Aorta (tissue), 5 donors: ENCODE measurements at regions not wholly inside any gene's neighbourhood (a gene's known extent, or its start where the extent isn't known, plus 50 kb on each side); places are given as distances from the start of the nearest gene placed in this dataset.
"Not testable (repeated sequence)": the region's sequence is repeated elsewhere in the genome, so short reads cannot be mapped to it uniquely, and the experiment has no call there.

Experiments used
- ATAC-seq: fragments of 200-7000 bp; cut with Tn5 transposase; one replicate; pipeline ENCODE4 v1.9.1; 2022; ENCODE audit warnings: moderate library complexity; ENCODE audit not compliant: low FRiP score
- DNase-seq, 2 donors: peaks; one replicate each; pipeline ENCODE4 v3.0.0-alpha.2; 2020
- H3K27ac ChIP-seq, 2 donors: one replicate each; pipeline ENCODE4 v1.5.1; 2013; ENCODE audit warnings: low read length in 2 of 2, mild to moderate bottlenecking in 2 of 2, moderate library complexity in 2 of 2, control low read depth in 1 of 2, inconsistent platforms in 1 of 2, low read depth in 1 of 2
- H3K27me3 ChIP-seq, 2 donors: one replicate each; pipeline ENCODE4 v1.6.1; 2013; ENCODE audit warnings: control low read depth in 1 of 2, low read length in 1 of 2, mild to moderate bottlenecking in 1 of 2, moderate library complexity in 1 of 2; ENCODE audit not compliant: insufficient read depth in 2 of 2, control insufficient read depth in 1 of 2
- H3K36me3 ChIP-seq, 2 donors: one replicate each; pipeline ENCODE4 v1.6.1; 2013; ENCODE audit warnings: control low read depth in 1 of 2, low read length in 1 of 2, mild to moderate bottlenecking in 1 of 2; ENCODE audit not compliant: insufficient read depth in 2 of 2, control insufficient read depth in 1 of 2
- H3K4me1 ChIP-seq, 2 donors: one replicate each; pipeline ENCODE4 v1.6.1; 2013; ENCODE audit warnings: low read length in 2 of 2, control low read depth in 1 of 2, mild to moderate bottlenecking in 1 of 2, moderate library complexity in 1 of 2; ENCODE audit not compliant: insufficient read depth in 2 of 2, control insufficient read depth in 1 of 2
- H3K4me3 ChIP-seq, 2 donors: one replicate each; pipeline ENCODE4 v1.5.1; 2013; ENCODE audit warnings: low read length in 2 of 2, control low read depth in 1 of 2, mild to moderate bottlenecking in 1 of 2
- H3K9me3 ChIP-seq: one replicate; pipeline ENCODE4 v1.6.1; 2013; ENCODE audit warnings: mild to moderate bottlenecking, low read length; ENCODE audit not compliant: control insufficient read depth
- WGBS, 2 donors: extraction: QIAGEN DNeasy Blood & Tissue Kit; methylation state at CpG; one replicate each; pipeline ENCODE4 v1.1.7; 2013; 5-methylcytosine and 5-hydroxymethylcytosine counted together
- intact Hi-C, 2 donors: fragments of 100-400 bp; cut with DNase I; formaldehyde crosslinking; loops; one replicate each; pipeline versions ENCODE4 v1.14.2 to v1.15.0; 2022
- donor health status: healthy with polysubstance abuse.
- donor health status: Bipolar disorder and iron deficiency.
- donor health status: DM: no; HTN: no; CAD: no.
- donor health status: DM: no; HTN: no; CAD: no.
- donor health status: DM: yes; HTN: yes; CAD: no.

DNA sequence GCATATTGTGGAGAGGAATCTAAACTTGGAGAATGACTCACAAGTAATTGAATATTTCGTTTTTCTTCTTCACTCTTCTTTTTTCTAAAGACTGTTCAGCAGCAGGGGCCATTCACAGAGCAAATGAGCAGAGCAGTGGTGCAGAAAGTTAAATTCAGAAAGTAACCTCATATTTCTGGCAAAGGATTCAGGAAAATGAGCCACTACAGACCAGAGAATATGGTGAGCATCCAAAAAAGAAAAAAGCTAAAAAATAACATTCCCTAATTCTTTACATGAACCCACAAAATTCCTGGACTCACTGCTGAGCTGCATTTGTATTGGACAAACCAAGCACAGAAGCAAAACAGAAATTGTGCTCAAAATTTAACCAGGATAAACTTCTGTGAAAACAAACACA, 1486.8 kb upstream of the C9orf72 start:
- no peaks in the 10 kb centered on the region for H3K4me1 ChIP-seq
- H3K4me3 ChIP-seq: no peak overlapping the region
- intact Hi-C loops: no loop called here
- DNase-seq (no peak), ATAC-seq (no peak)
- H3K27me3 ChIP-seq: no peaks in the 10 kb centered on the region
- H3K9me3 ChIP-seq: no peaks in the 10 kb centered on the region
- no peaks in the 10 kb centered on the region for H3K36me3 ChIP-seq
- no peak overlapping the region for H3K27ac ChIP-seq
- 34 to 35% methylated on average over 1 of the region's 1 CpG for WGBS, 2 donors

DNA sequence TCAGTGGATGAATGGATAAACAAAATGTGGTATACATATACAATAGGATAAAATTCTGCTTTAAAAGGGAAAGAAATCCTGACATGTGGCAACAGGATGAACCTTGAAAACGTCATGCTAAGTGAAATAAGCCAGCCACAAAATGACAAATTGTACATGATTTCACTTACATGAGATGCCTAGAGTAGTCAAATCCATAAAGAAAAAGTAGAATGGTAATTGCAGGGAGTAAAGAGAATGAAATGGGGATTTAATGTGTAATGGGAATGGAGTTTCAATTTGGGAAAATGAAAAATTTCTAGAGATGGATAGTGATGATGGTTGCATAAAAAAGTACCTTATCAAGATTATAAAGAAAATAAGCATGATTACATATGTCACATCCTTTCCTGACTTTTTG, 1489.2 kb upstream of the C9orf72 start:
- H3K27ac ChIP-seq: no peak overlapping the region
- no peaks in the 10 kb centered on the region for H3K4me1 ChIP-seq
- DNase-seq (no peak), ATAC-seq (no peak)
- no peaks in the 10 kb centered on the region for H3K36me3 ChIP-seq
- H3K4me3 ChIP-seq: no peak overlapping the region
- intact Hi-C loops: no loop called here
- H3K27me3 ChIP-seq: no peaks in the 10 kb centered on the region
- 27 to 46% methylated on average over 1 of the region's 1 CpG for WGBS, 2 donors
- H3K9me3 ChIP-seq: no peaks in the 10 kb centered on the region

- H3K4me1 ChIP-seq: no peaks in the 10 kb centered on the region
- intact Hi-C loops: no loop called here
- DNase-seq (no peak), ATAC-seq (no peak)
- H3K9me3 ChIP-seq: no peaks in the 10 kb centered on the region
- 70 to 71% methylated on average over 1 of the region's 1 CpG for WGBS, 2 donors
- H3K4me3 ChIP-seq: no peak overlapping the region
- no peaks in the 10 kb centered on the region for H3K36me3 ChIP-seq
- H3K27ac ChIP-seq: no peak overlapping the region
- H3K27me3 ChIP-seq: no peaks in the 10 kb centered on the region
These were observed 1489.8 kb upstream of the C9orf72 start for GRCh38 chr9:29063031-29063430.

GRCh38 chr9:29066141-29066640, 1492.9 kb upstream of the C9orf72 start:
- Histone ChIP-seq H3K27me3 (no peaks in the 10 kb centered on the region), H3K9me3 (no peaks in the 10 kb centered on the region), H3K36me3 (no peaks in the 10 kb centered on the region), H3K27ac (no peak overlapping the region), H3K4me1 (no peaks in the 10 kb centered on the region), H3K4me3 (no peak overlapping the region)
- no peak for DNase-seq
- ATAC-seq: no peak
- 64 to 66% methylated on average over 3 of the region's 3 CpGs for WGBS, 2 donors
- intact Hi-C loops: no loop called here

- Histone ChIP-seq H3K36me3 (no peaks in the 10 kb centered on the region), H3K27ac (no peak overlapping the region), H3K4me3 (no peak overlapping the region), H3K4me1 (no peaks in the 10 kb centered on the region), H3K9me3 (no peaks in the 10 kb centered on the region), H3K27me3 (no peaks in the 10 kb centered on the region)
- 56 to 71% methylated on average over 2 of the region's 2 CpGs for WGBS, 2 donors
- no peak for DNase-seq
- intact Hi-C loops: no loop called here
- ATAC-seq: no peak
These were observed 1495.2 kb upstream of the C9orf72 start for GRCh38 chr9:29068461-29068860.

- intact Hi-C loops: no loop called here
- DNase-seq (no peak), ATAC-seq (no peak)
- H3K4me3 ChIP-seq: no peak overlapping the region
- H3K27me3 ChIP-seq: no peaks in the 10 kb centered on the region
- H3K4me1 ChIP-seq: no peaks in the 10 kb centered on the region
- H3K27ac ChIP-seq: no peak overlapping the region
- H3K36me3 ChIP-seq: no peaks in the 10 kb centered on the region
- H3K9me3 ChIP-seq: no peaks in the 10 kb centered on the region
These were observed 1496.1 kb upstream of the C9orf72 start for GRCh38 chr9:29069376-29069775.

- Histone ChIP-seq H3K4me3 (no peak overlapping the region), H3K27ac (no peak overlapping the region), H3K36me3 (no peaks in the 10 kb centered on the region), H3K27me3 (no peaks in the 10 kb centered on the region), H3K9me3 (no peaks in the 10 kb centered on the region), H3K4me1 (no peaks in the 10 kb centered on the region)
- 48 to 56% methylated on average over 3 of the region's 3 CpGs for WGBS, 2 donors
- ATAC-seq: no peak
- DNase-seq: no peak
- intact Hi-C loops: no loop called here
These were observed 1504.9 kb upstream of the C9orf72 start for GRCh38 chr9:29078063-29078666.

- H3K4me3 ChIP-seq: no peak overlapping the region
- H3K27ac ChIP-seq: no peak overlapping the region
- 67 to 89% methylated on average over 2 of the region's 2 CpGs for WGBS, 2 donors
- no peaks in the 10 kb centered on the region for H3K9me3 ChIP-seq
- DNase-seq (no peak), ATAC-seq (no peak)
- no peaks in the 10 kb centered on the region for H3K36me3 ChIP-seq
- intact Hi-C loops: no loop called here
- H3K4me1 ChIP-seq: no peaks in the 10 kb centered on the region
- no peaks in the 10 kb centered on the region for H3K27me3 ChIP-seq
These were observed 1527.5 kb upstream of the C9orf72 start for GRCh38 chr9:29100762-29101161.

DNA sequence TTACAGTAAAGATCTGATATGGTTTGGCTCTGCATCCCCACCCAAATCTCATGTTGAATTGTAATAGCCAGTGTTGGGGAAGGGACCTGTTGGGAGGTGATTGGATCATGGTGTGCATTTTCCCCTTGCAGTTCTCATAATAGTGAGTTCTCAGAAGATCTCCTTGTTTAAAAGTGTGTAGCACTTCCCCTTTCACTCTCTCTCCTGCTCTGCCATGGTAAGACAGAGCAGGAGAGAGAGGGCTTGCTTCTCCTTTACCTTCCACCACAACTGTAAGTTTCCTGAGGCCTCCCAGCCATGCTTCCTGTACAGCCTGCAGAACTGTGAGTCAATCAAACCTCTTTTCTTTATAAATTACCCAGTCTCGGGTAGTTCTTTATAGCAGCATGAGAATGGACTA, 1530.9 kb upstream of the C9orf72 start:
- DNase-seq, intact Hi-C loops, H3K4me1 ChIP-seq, H3K27ac ChIP-seq, H3K9me3 ChIP-seq, ATAC-seq, H3K36me3 ChIP-seq, H3K4me3 ChIP-seq, H3K27me3 ChIP-seq: not testable (repeated sequence)
- 29 to 60% methylated on average over 1 of the region's 1 CpG for WGBS, 2 donors
